K562 (cell line): ENCODE measurements at regions not wholly inside any gene's neighbourhood (a gene's known extent, or its start where the extent isn't known, plus 50 kb on each side); places are given as distances from the start of the nearest gene placed in this dataset.

Experiments used
- ATAC-seq: fragments of 200-7000 bp; cut with Tn5 transposase; 3 replicates; pipeline ENCODE4 v1.9.1; 2020; ENCODE audit warnings: moderate library complexity
- BruUV-seq: library from RNA; stranded (reverse); fragments of 400-500 nt; replicated peaks from 2 replicates; lab custom pipeline; 2021; lab: Mats Ljungman, UMichigan
- CTCF ChIA-PET: fragments of 300-600 bp; formaldehyde crosslinking; extraction: SDS; loops from one replicate; lab custom pipeline; 2021; ENCODE audit warnings: low intra/inter-chr PET ratio; lab: Yijun Ruan, JAX
- POLR2A ChIA-PET: fragments of 300-600, 350-650 bp; sonication (Branson Sonifier 250); formaldehyde crosslinking; extraction: SDS; loops from one replicate; lab custom pipeline; 2021; ENCODE audit warnings: antibody characterized with exemption, inconsistent platforms; lab: Yijun Ruan, JAX
- DNase-seq, 4 experiments: peaks; one replicate each; pipeline versions ENCODE4 v3.0.0 to v3.0.0-alpha.2; 2011 to 2018; ENCODE audit warnings: low spot score in 3 of 4, mixed read lengths in 3 of 4; ENCODE audit errors: extremely low read depth in 1 of 4
- FAIRE-seq: peaks from 2 replicates; lab custom pipeline; 2011; peaks lifted over from hg19 to GRCh38; lab: Jason Lieb, UNC
- H2AFZ ChIP-seq: 2 replicates; pipeline ENCODE4 v1.6.0; 2011; ENCODE audit warnings: low read depth, low read length, control low read depth, inconsistent platforms
- H3K27ac ChIP-seq: fragments of 200-600 bp; 3 replicates; pipeline ENCODE4 v1.8.0; 2011; ENCODE audit warnings: low read depth, mild to moderate bottlenecking, control low read depth, inconsistent platforms, low read length, moderate library complexity, mixed read lengths; ENCODE audit errors: extremely low read depth
- H3K27me3 ChIP-seq, 2 experiments: fragments of 300-600 bp in 1 of 2; 2 replicates in 1 of 2; 3 replicates in 1 of 2; pipeline versions ENCODE4 v1.6.0 to v1.8.0; 2011; ENCODE audit warnings: inconsistent platforms in 2 of 2, low read length in 2 of 2, mild to moderate bottlenecking in 1 of 2, mixed read lengths in 1 of 2, moderate library complexity in 1 of 2; ENCODE audit not compliant: control insufficient read depth in 2 of 2, insufficient read depth in 2 of 2
- H3K36me3 ChIP-seq: fragments of 300-600 bp; 3 replicates; pipeline ENCODE4 v1.8.0; 2011; ENCODE audit warnings: mild to moderate bottlenecking, low read length, inconsistent platforms; ENCODE audit not compliant: control insufficient read depth, insufficient read depth
- H3K4me1 ChIP-seq, 2 experiments: fragments of 200-600 bp in 1 of 2; replicated peaks in 1 of 2; 2 replicates in 1 of 2; 3 replicates in 1 of 2; pipeline versions ENCODE4 v1.5.1 to v1.8.0; 2011; ENCODE audit warnings: inconsistent platforms in 2 of 2, low read length in 2 of 2, mild to moderate bottlenecking in 1 of 2, mixed read lengths in 1 of 2, moderate library complexity in 1 of 2; ENCODE audit not compliant: control insufficient read depth in 2 of 2, insufficient read depth in 2 of 2
- H3K4me2 ChIP-seq: 2 replicates; pipeline ENCODE4 v1.6.1; 2011; ENCODE audit warnings: low read length, control low read depth, inconsistent platforms, mixed read lengths; ENCODE audit not compliant: insufficient read depth
- H3K4me3 ChIP-seq: fragments of 200-600 bp; sonication (generic), shearing (Covaris generic); 2 replicates; pipeline ENCODE4 v1.5.1; 2016; ENCODE audit warnings: control low read depth, inconsistent platforms
- H3K79me2 ChIP-seq: fragments of 200-600 bp; 3 replicates; pipeline ENCODE4 v1.8.0; 2011; ENCODE audit warnings: low read length, inconsistent platforms; ENCODE audit not compliant: control insufficient read depth, insufficient read depth
- H3K9ac ChIP-seq, 2 experiments: 2 replicates each; pipeline versions ENCODE4 v1.6.0 to v1.6.1; 2011; ENCODE audit warnings: low read depth in 2 of 2, low read length in 2 of 2, control low read depth in 1 of 2, inconsistent platforms in 1 of 2, mild to moderate bottlenecking in 1 of 2, mixed read lengths in 1 of 2; ENCODE audit not compliant: insufficient read depth in 1 of 2
- H3K9me1 ChIP-seq: one replicate; pipeline ENCODE4 v1.6.0; 2011; ENCODE audit warnings: inconsistent platforms, mild to moderate bottlenecking, low read length, moderate library complexity; ENCODE audit not compliant: control insufficient read depth, insufficient read depth
- H3K9me3 ChIP-seq: replicated peaks from 2 replicates; pipeline ENCODE4 v1.5.1; 2011; ENCODE audit warnings: low read depth, low read length, inconsistent platforms; ENCODE audit not compliant: control insufficient read depth, insufficient read depth
- H4K20me1 ChIP-seq: replicated peaks from 2 replicates; pipeline ENCODE4 v1.6.1; 2011; ENCODE audit warnings: low read length, inconsistent platforms, mixed read lengths; ENCODE audit not compliant: control insufficient read depth, insufficient read depth
- BRD4 ChIP-seq: fragments of 200-600 bp; sonication (generic); IDR thresholded peaks from 2 replicates; pipeline ENCODE4 v1.6.1; 2017; ENCODE audit warnings: inconsistent platforms
- CTBP1 ChIP-seq: fragments of 450-650 bp; IDR thresholded peaks from 2 replicates; pipeline ENCODE4 v1.6.1; 2016; ENCODE audit warnings: borderline replicate concordance
- ETV1 ChIP-seq: fragments of 450-650 bp; conservative IDR thresholded peaks from 2 replicates; pipeline ENCODE4 v1.6.1; 2016; ENCODE audit warnings: missing genetic modification characterization, control low read depth, low read depth, missing compliant biosample characterization
- GTF3C2 ChIP-seq: IDR thresholded peaks from 3 replicates; pipeline ENCODE4 v1.6.1; 2011; ENCODE audit warnings: borderline replicate concordance, mild to moderate bottlenecking, moderate library complexity; ENCODE audit not compliant: insufficient read length; ENCODE audit errors: extremely low read depth
- NCOR1 ChIP-seq: fragments of 450-650 bp; IDR thresholded peaks from 2 replicates; pipeline ENCODE4 v1.6.1; 2016; ENCODE audit warnings: mild to moderate bottlenecking, moderate library complexity
- ZBTB17 ChIP-seq: fragments of 450-650 bp; formaldehyde crosslinking; IDR thresholded peaks from 2 replicates; pipeline ENCODE4 v1.4.0; 2020; ENCODE audit warnings: mild to moderate bottlenecking
- ZNF3 ChIP-seq: fragments of 250-450 bp; sonication (Bioruptor Pico); IDR thresholded peaks from 2 replicates; pipeline ENCODE4 v1.5.0; 2021; ENCODE audit warnings: mild to moderate bottlenecking, moderate library complexity
- WGBS: fragments of 100-300 bp; shearing (Covaris generic); methylation state at CpG from one replicate; pipeline ENCODE4 v1.1.6; 2016; ENCODE audit warnings: low coverage, mixed read lengths; ENCODE audit not compliant: insufficient coverage; ENCODE audit errors: missing lambda C conversion rate; 5-methylcytosine and 5-hydroxymethylcytosine counted together
- in situ Hi-C: fragments of 300-500 bp; cut with MboI; formaldehyde crosslinking; loops from 4 replicates; pipeline ENCODE4 v1.15.0; 2018; ENCODE audit warnings: inconsistent platforms, mixed read lengths
- intact Hi-C: fragments of 100-400 bp; cut with micrococcal nuclease; formaldehyde crosslinking; loops from 2 replicates; pipeline ENCODE4 v1.14.2; 2022

- Histone ChIP-seq H3K9ac (no peak overlapping the region), H3K9me3 (no peaks in the 10 kb centered on the region; the same call in 1 of the 2 replicates), H3K27me3 (no peaks in the 10 kb centered on the region), H3K4me2 (no peak overlapping the region), H3K9me1 (no peaks in the 10 kb centered on the region), H3K36me3 (no peaks in the 10 kb centered on the region), H3K79me2 (no peaks in the 10 kb centered on the region), H3K4me1 (no peaks in the 10 kb centered on the region), H4K20me1 (no peaks in the 10 kb centered on the region), H2AFZ (no peak overlapping the region), H3K27ac (no peak overlapping the region), H3K4me3 (no peak overlapping the region)
- intact Hi-C loops = no loop called here
- no peak for TF ChIP-seq BRD4
- no peak for TF ChIP-seq GTF3C2
- TF ChIP-seq ZNF3 (CRISPR knock-in tag) = no peak
- no peak for TF ChIP-seq ZBTB17 (CRISPR knock-in tag)
- TF ChIP-seq ETV1 (tag) = no peak
- TF ChIP-seq NCOR1 = no peak
- no peak for TF ChIP-seq CTBP1
- POLR2A ChIA-PET = no interaction called here
- ATAC-seq = no peak
- DNase-seq = no peak
- in situ Hi-C loops = no loop called here
- FAIRE-seq = no peak
- CTCF ChIA-PET = no interaction called here
- no TSS peak for BruUV-seq
- WGBS = 0% methylated on average over 2 of the region's 2 CpGs
Measured at GRCh38 chr5:20469792-20470191, 481.8 kb upstream of the CDH18 start.
